Esophagus muscularis mucosa (tissue), 4 donors: ENCODE measurements at regions not wholly inside any gene's neighbourhood (a gene's known extent, or its start where the extent isn't known, plus 50 kb on each side); places are given as distances from the start of the nearest gene placed in this dataset.

Experiments used
- EP300 ChIP-seq: sonication (generic); formaldehyde crosslinking; IDR thresholded peaks from one replicate; pipeline ENCODE4 v1.6.1; 2017; ENCODE audit warnings: antibody characterized with exemption
- POLR2A ChIP-seq: fragments of 450-650 bp; IDR thresholded peaks from one replicate; pipeline ENCODE4 v1.6.1; 2017; ENCODE audit warnings: antibody characterized with exemption, moderate library complexity, mild to moderate bottlenecking, low read depth
- POLR2AphosphoS5 ChIP-seq, 2 donors: sonication (generic); formaldehyde crosslinking; IDR thresholded peaks; one replicate each; pipeline ENCODE4 v1.6.1; 2017; ENCODE audit warnings: antibody characterized with exemption in 2 of 2
- TF ChIP-seq, protein P1 (sequence below), 3 experiments: fragments of 200-600 bp in 2 of 3; fragments of 450-650 bp in 1 of 3; sonication (generic) in 2 of 3; IDR thresholded peaks; one replicate each; pipeline ENCODE4 v1.5.1; 2017 to 2019; ENCODE audit warnings: antibody characterized with exemption in 3 of 3, mild to moderate bottlenecking in 2 of 3, moderate library complexity in 1 of 3

GRCh38 chr10:64134676-64135075 is 613.5 kb downstream of the REEP3 start:
- TF ChIP-seq EP300 (no peak), POLR2A (no peak), POLR2AphosphoS5 (IDR thresholded peaks at IDR 0.05) (no peak)
- TF ChIP-seq, protein P1, sequence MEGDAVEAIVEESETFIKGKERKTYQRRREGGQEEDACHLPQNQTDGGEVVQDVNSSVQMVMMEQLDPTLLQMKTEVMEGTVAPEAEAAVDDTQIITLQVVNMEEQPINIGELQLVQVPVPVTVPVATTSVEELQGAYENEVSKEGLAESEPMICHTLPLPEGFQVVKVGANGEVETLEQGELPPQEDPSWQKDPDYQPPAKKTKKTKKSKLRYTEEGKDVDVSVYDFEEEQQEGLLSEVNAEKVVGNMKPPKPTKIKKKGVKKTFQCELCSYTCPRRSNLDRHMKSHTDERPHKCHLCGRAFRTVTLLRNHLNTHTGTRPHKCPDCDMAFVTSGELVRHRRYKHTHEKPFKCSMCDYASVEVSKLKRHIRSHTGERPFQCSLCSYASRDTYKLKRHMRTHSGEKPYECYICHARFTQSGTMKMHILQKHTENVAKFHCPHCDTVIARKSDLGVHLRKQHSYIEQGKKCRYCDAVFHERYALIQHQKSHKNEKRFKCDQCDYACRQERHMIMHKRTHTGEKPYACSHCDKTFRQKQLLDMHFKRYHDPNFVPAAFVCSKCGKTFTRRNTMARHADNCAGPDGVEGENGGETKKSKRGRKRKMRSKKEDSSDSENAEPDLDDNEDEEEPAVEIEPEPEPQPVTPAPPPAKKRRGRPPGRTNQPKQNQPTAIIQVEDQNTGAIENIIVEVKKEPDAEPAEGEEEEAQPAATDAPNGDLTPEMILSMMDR (IDR thresholded peaks at IDR 0.05), result no peak
